Upper lobe of left lung (tissue), 4 donors: ENCODE measurements at regions not wholly inside any gene's neighbourhood (a gene's known extent, or its start where the extent isn't known, plus 50 kb on each side); places are given as distances from the start of the nearest gene placed in this dataset.

ENCODE experiments used
- CTCF ChIP-seq, 6 experiments: fragments of 450-650 bp in 4 of 6; fragments of 200-600 bp in 2 of 6; sonication (generic) in 2 of 6; IDR thresholded peaks; one replicate each; pipeline ENCODE4 v1.5.1; 2016 to 2019; ENCODE audit warnings: antibody characterized with exemption in 6 of 6
- POLR2A ChIP-seq, 4 donors: fragments of 450-650 bp; IDR thresholded peaks; one replicate each; pipeline ENCODE4 v1.5.1; 2016 to 2017; ENCODE audit warnings: antibody characterized with exemption in 4 of 4, mild to moderate bottlenecking in 2 of 4

- TF ChIP-seq CTCF (IDR thresholded peaks at IDR 0.05) (no peak), POLR2A (IDR thresholded peaks at IDR 0.05) (no peak)
Measured at GRCh38 chr4:1491328-1492141, 85.3 kb upstream of the NKX1-1 start.
